Sigmoid colon (tissue), 4 donors: ENCODE measurements at regions not wholly inside any gene's neighbourhood (a gene's known extent, or its start where the extent isn't known, plus 50 kb on each side); places are given as distances from the start of the nearest gene placed in this dataset.

ENCODE experiments used
- CTCF ChIP-seq, 4 experiments: fragments of 450-650 bp in 3 of 4; fragments of 200-600 bp in 1 of 4; IDR thresholded peaks; one replicate each; pipeline ENCODE4 v1.5.1; 2016 to 2019; ENCODE audit warnings: antibody characterized with exemption in 4 of 4, mild to moderate bottlenecking in 3 of 4, moderate library complexity in 2 of 4
- EP300 ChIP-seq, 4 donors: sonication (generic); formaldehyde crosslinking; IDR thresholded peaks; one replicate each; pipeline ENCODE4 v1.6.1; 2017; ENCODE audit warnings: antibody characterized with exemption in 4 of 4
- POLR2A ChIP-seq, 2 donors: fragments of 450-650 bp; IDR thresholded peaks; one replicate each; pipeline ENCODE4 v1.6.1; 2016; ENCODE audit warnings: antibody characterized with exemption in 2 of 2, mild to moderate bottlenecking in 2 of 2, moderate library complexity in 2 of 2
- POLR2AphosphoS5 ChIP-seq, 4 donors: sonication (generic); formaldehyde crosslinking; IDR thresholded peaks; one replicate each; pipeline ENCODE4 v1.6.1; 2017; ENCODE audit warnings: antibody characterized with exemption in 4 of 4

GRCh38 chr4:28444886-28445496 is 1584.3 kb downstream of the STIM2 start:
- no peak for TF ChIP-seq CTCF (IDR thresholded peaks at IDR 0.05)
- TF ChIP-seq POLR2A (IDR thresholded peaks at IDR 0.05) = no peak
- TF ChIP-seq POLR2AphosphoS5 (IDR thresholded peaks at IDR 0.05) = no peak
- TF ChIP-seq EP300 (IDR thresholded peaks at IDR 0.05) = no peak
